Neural cell (in vitro differentiated cells): ENCODE measurements at regions not wholly inside any gene's neighbourhood (a gene's known extent, or its start where the extent isn't known, plus 50 kb on each side); places are given as distances from the start of the nearest gene placed in this dataset.

Experiments
- H2AFZ ChIP-seq: fragments of 200-600, 300-800 bp; sonication (generic), shearing (Covaris generic); 2 replicates; pipeline ENCODE4 v1.6.0; 2014; ENCODE audit warnings: low read depth, mild to moderate bottlenecking, antibody characterized with exemption, low read length, moderate library complexity
- H3F3A ChIP-seq: fragments of 200-600 bp; shearing (Covaris generic); 2 replicates; pipeline ENCODE4 v1.6.1; 2016; ENCODE audit warnings: mild to moderate bottlenecking, moderate library complexity, mixed read lengths, antibody characterized with exemption, low read length; ENCODE audit not compliant: insufficient read depth, poor library complexity, severe bottlenecking
- H3K27ac ChIP-seq: fragments of 200-600, 300-800 bp; sonication (generic), shearing (Covaris generic); 2 replicates; pipeline ENCODE4 v1.5.1; 2014; ENCODE audit warnings: mild to moderate bottlenecking, low read length, moderate library complexity
- H3K27me3 ChIP-seq: fragments of 300-800, 200-600 bp; sonication (generic), shearing (Covaris generic); 2 replicates; pipeline ENCODE4 v1.6.0; 2014; ENCODE audit warnings: mild to moderate bottlenecking, low read depth, low read length, moderate library complexity; ENCODE audit not compliant: insufficient read depth
- H3K36me3 ChIP-seq: fragments of 300-800, 200-600 bp; sonication (generic), shearing (Covaris generic); 2 replicates; pipeline ENCODE4 v1.5.1; 2014; ENCODE audit warnings: mild to moderate bottlenecking, antibody characterized with exemption, low read length, moderate library complexity; ENCODE audit not compliant: insufficient read depth
- H3K4me2 ChIP-seq: fragments of 300-800, 200-600 bp; sonication (generic), shearing (Covaris generic); 2 replicates; pipeline ENCODE4 v1.6.0; 2014; ENCODE audit warnings: mild to moderate bottlenecking, low read length
- H3K4me3 ChIP-seq: fragments of 300-800, 200-600 bp; sonication (generic), shearing (Covaris generic); 2 replicates; pipeline ENCODE4 v1.5.1; 2014; ENCODE audit warnings: mild to moderate bottlenecking, low read length, moderate library complexity
- H3K79me2 ChIP-seq: fragments of 200-600 bp; shearing (Covaris generic); replicated peaks from 2 replicates; pipeline ENCODE4 v1.6.0; 2014; ENCODE audit warnings: mild to moderate bottlenecking, low read length, moderate library complexity; ENCODE audit not compliant: insufficient read depth
- H3K9ac ChIP-seq: fragments of 300-800, 200-600 bp; sonication (generic), shearing (Covaris generic); 2 replicates; pipeline ENCODE4 v1.6.1; 2016; ENCODE audit warnings: mild to moderate bottlenecking, low read length, mixed read lengths
- H3K9me2 ChIP-seq: fragments of 200-600 bp; shearing (Covaris generic); 2 replicates; pipeline ENCODE4 v1.6.1; 2016; ENCODE audit warnings: mild to moderate bottlenecking, low read length, mixed read lengths; ENCODE audit not compliant: insufficient read depth
- H3K9me3 ChIP-seq: fragments of 200-600, 300-800 bp; sonication (generic), shearing (Covaris generic); 2 replicates; pipeline ENCODE4 v1.6.1; 2016; ENCODE audit warnings: mild to moderate bottlenecking, mixed run types, low read length, moderate library complexity, mixed read lengths
- H4K20me1 ChIP-seq: fragments of 200-600 bp; shearing (Covaris generic); 2 replicates; pipeline ENCODE4 v1.6.1; 2016; ENCODE audit warnings: mild to moderate bottlenecking, mixed run types; ENCODE audit not compliant: insufficient read depth
- EP300 ChIP-seq: fragments of 450-650 bp; conservative IDR thresholded peaks from 2 replicates; pipeline ENCODE4 v1.6.1; 2014; ENCODE audit warnings: antibody characterized with exemption, mild to moderate bottlenecking, moderate library complexity; ENCODE audit not compliant: poor library complexity, severe bottlenecking
- EZH2 ChIP-seq: fragments of 200-600, 300-800 bp; shearing (Covaris generic), sonication (generic); IDR thresholded peaks from 2 replicates; pipeline ENCODE4 v1.6.1; 2014; ENCODE audit warnings: antibody characterized with exemption, low read length, borderline replicate concordance, mild to moderate bottlenecking; ENCODE audit not compliant: insufficient read depth, poor library complexity, severe bottlenecking
- MXI1 ChIP-seq: fragments of 450-650 bp; conservative IDR thresholded peaks from 2 replicates; pipeline ENCODE4 v1.6.1; 2014; ENCODE audit warnings: antibody characterized with exemption, mild to moderate bottlenecking; ENCODE audit not compliant: poor library complexity, severe bottlenecking
- POLR2AphosphoS5 ChIP-seq: IDR thresholded peaks from 2 replicates; pipeline ENCODE4 v1.6.1; 2012
- RAD21 ChIP-seq: fragments of 450-650 bp; conservative IDR thresholded peaks from 2 replicates; pipeline ENCODE4 v1.6.1; 2014; ENCODE audit warnings: antibody characterized with exemption, mild to moderate bottlenecking, moderate library complexity
- REST ChIP-seq: IDR thresholded peaks from 2 replicates; pipeline ENCODE4 v1.6.1; 2012; ENCODE audit warnings: borderline replicate concordance
- SMC3 ChIP-seq: fragments of 450-650 bp; conservative IDR thresholded peaks from 2 replicates; pipeline ENCODE4 v1.6.1; 2014; ENCODE audit warnings: antibody characterized with exemption, mild to moderate bottlenecking, moderate library complexity; ENCODE audit not compliant: poor library complexity
- TAF1 ChIP-seq: IDR thresholded peaks from 2 replicates; pipeline ENCODE4 v1.6.1; 2012; ENCODE audit warnings: low read depth
- TF ChIP-seq, protein P1 (sequence below): fragments of 450-650 bp; IDR thresholded peaks from 2 replicates; pipeline ENCODE4 v1.5.1; 2014; ENCODE audit warnings: antibody characterized with exemption, mild to moderate bottlenecking, moderate library complexity; ENCODE audit not compliant: poor library complexity, severe bottlenecking

DNA sequence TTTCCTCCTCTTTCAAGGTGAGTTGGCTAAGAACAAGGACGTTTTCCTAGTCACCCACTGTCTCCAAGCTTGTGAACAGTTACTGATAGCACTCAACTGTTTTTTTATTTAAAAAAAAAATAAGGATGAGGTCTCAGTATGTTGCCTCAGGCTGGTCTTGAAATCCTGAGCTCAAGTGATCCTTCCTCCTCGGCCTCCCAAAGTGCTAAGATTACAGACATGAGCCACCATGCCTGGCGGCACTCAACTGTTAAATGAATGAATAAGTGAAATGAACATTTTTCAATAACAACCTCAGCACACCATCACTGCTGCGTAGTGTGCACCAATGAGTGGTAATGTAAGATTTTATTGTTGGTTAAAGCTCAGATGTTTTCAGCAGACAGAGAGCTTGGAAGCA lies 214.1 kb upstream of the NRIP1 start:
- Histone ChIP-seq H3K79me2 (no peaks in the 10 kb centered on the region), H3K27ac (no peak overlapping the region), H3K36me3 (no peaks in the 10 kb centered on the region), H3K4me3 (no peak overlapping the region), H3K27me3 (no peaks in the 10 kb centered on the region), H3K9ac (no peak overlapping the region), H3K4me2 (no peak overlapping the region), H3K9me3 (no peaks in the 10 kb centered on the region), H3F3A (no peaks in the 10 kb centered on the region), H4K20me1 (no peaks in the 10 kb centered on the region), H2AFZ (no peak overlapping the region), H3K9me2 (no peaks in the 10 kb centered on the region)
- TF ChIP-seq POLR2AphosphoS5 (no peak), TAF1 (no peak), EP300 (no peak), SMC3 (no peak), REST (no peak), MXI1 (no peak), EZH2 (no peak), RAD21 (no peak)
- TF ChIP-seq, protein P1, sequence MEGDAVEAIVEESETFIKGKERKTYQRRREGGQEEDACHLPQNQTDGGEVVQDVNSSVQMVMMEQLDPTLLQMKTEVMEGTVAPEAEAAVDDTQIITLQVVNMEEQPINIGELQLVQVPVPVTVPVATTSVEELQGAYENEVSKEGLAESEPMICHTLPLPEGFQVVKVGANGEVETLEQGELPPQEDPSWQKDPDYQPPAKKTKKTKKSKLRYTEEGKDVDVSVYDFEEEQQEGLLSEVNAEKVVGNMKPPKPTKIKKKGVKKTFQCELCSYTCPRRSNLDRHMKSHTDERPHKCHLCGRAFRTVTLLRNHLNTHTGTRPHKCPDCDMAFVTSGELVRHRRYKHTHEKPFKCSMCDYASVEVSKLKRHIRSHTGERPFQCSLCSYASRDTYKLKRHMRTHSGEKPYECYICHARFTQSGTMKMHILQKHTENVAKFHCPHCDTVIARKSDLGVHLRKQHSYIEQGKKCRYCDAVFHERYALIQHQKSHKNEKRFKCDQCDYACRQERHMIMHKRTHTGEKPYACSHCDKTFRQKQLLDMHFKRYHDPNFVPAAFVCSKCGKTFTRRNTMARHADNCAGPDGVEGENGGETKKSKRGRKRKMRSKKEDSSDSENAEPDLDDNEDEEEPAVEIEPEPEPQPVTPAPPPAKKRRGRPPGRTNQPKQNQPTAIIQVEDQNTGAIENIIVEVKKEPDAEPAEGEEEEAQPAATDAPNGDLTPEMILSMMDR = no peak

DNA sequence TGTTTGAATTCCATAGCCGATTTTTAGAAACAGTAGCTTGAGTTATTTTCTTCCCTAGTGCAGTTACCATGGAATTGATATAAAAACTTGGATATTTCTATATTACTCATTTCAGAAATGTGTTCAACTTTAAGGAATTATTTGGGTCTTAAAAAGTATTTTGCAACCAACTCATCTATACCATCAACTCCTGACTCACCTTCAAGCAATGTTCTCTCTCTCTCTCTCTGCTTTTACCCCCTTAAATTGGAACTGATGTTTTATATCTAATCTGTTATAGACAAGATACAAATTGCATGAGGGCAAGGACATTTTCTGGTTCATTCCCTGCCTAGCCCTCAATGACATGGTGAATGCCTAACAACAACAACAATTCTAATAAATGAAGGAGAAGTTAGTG lies 214.7 kb upstream of the NRIP1 start:
- Histone ChIP-seq H3K36me3 (no peaks in the 10 kb centered on the region), H3F3A (no peaks in the 10 kb centered on the region), H3K9me2 (no peaks in the 10 kb centered on the region), H3K9ac (no peak overlapping the region), H3K27ac (no peak overlapping the region), H3K4me3 (no peak overlapping the region), H3K9me3 (no peaks in the 10 kb centered on the region), H4K20me1 (no peaks in the 10 kb centered on the region), H2AFZ (no peak overlapping the region), H3K4me2 (no peak overlapping the region), H3K79me2 (no peaks in the 10 kb centered on the region), H3K27me3 (no peaks in the 10 kb centered on the region)
- TF ChIP-seq TAF1 (no peak), POLR2AphosphoS5 (no peak), EP300 (no peak), MXI1 (no peak), SMC3 (no peak), RAD21 (no peak), EZH2 (no peak), REST (no peak)
- TF ChIP-seq, protein P1 = no peak
